MM.1S (cell line): ENCODE measurements at regions not wholly inside any gene's neighbourhood (a gene's known extent, or its start where the extent isn't known, plus 50 kb on each side); places are given as distances from the start of the nearest gene placed in this dataset.

Experiments used
- DNase-seq: peaks from one replicate; pipeline ENCODE4 v3.0.0-alpha.2; 2015
- H2AFZ ChIP-seq: fragments of 300-600 bp; sonication (generic); 2 replicates; pipeline ENCODE4 v1.6.0; 2016; ENCODE audit warnings: antibody characterized with exemption, low read length
- H3F3A ChIP-seq: fragments of 300-600 bp; sonication (generic); 2 replicates; pipeline ENCODE4 v1.6.1; 2016; ENCODE audit warnings: mild to moderate bottlenecking, antibody characterized with exemption, low read length, moderate library complexity, mixed read lengths; ENCODE audit not compliant: insufficient read depth
- H3K27ac ChIP-seq: fragments of 300-600 bp; sonication (generic); 2 replicates; pipeline ENCODE4 v1.5.1; 2016; ENCODE audit warnings: mild to moderate bottlenecking, low read length
- H3K27me3 ChIP-seq: fragments of 300-600 bp; sonication (generic); replicated peaks from 2 replicates; pipeline ENCODE4 v1.6.0; 2016; ENCODE audit warnings: low read length; ENCODE audit not compliant: insufficient read depth
- H3K36me3 ChIP-seq: fragments of 300-600 bp; sonication (generic); replicated peaks from 2 replicates; pipeline ENCODE4 v1.6.1; 2016; ENCODE audit warnings: mild to moderate bottlenecking, low read length, mixed read lengths; ENCODE audit not compliant: insufficient read depth
- H3K4me1 ChIP-seq: fragments of 300-600 bp; sonication (generic); 2 replicates; pipeline ENCODE4 v1.6.1; 2016; ENCODE audit warnings: low read length, mixed read lengths
- H3K4me2 ChIP-seq: fragments of 300-600 bp; sonication (generic); 2 replicates; pipeline ENCODE4 v1.6.0; 2016; ENCODE audit warnings: low read depth, low read length
- H3K4me3 ChIP-seq: fragments of 300-600 bp; sonication (generic); 2 replicates; pipeline ENCODE4 v1.5.1; 2016; ENCODE audit warnings: low read length, mixed read lengths
- H3K79me2 ChIP-seq: fragments of 300-600 bp; sonication (generic); 2 replicates; pipeline ENCODE4 v1.6.1; 2016; ENCODE audit warnings: mixed run types, low read length, mixed read lengths
- H3K9ac ChIP-seq: fragments of 300-600 bp; sonication (generic); 2 replicates; pipeline ENCODE4 v1.6.1; 2016; ENCODE audit warnings: low read length, mixed read lengths
- H3K9me2 ChIP-seq: fragments of 300-600 bp; sonication (generic); replicated peaks from 2 replicates; pipeline ENCODE4 v1.6.1; 2016; ENCODE audit warnings: mild to moderate bottlenecking, low read length, mixed read lengths; ENCODE audit not compliant: insufficient read depth
- H3K9me3 ChIP-seq: fragments of 300-600 bp; sonication (generic); replicated peaks from 2 replicates; pipeline ENCODE4 v1.6.1; 2016; ENCODE audit warnings: mild to moderate bottlenecking, low read length, mixed read lengths; ENCODE audit not compliant: insufficient read depth
- H4K20me1 ChIP-seq: fragments of 300-600 bp; sonication (generic); 2 replicates; pipeline ENCODE4 v1.6.1; 2016; ENCODE audit warnings: mild to moderate bottlenecking, low read length, moderate library complexity, mixed read lengths; ENCODE audit not compliant: insufficient read depth
- CTCF ChIP-seq: fragments of 300-600 bp; sonication (generic); IDR thresholded peaks from 2 replicates; pipeline ENCODE4 v1.5.1; 2016; ENCODE audit warnings: antibody characterized with exemption, low read length, mixed read lengths
- EZH2 ChIP-seq: fragments of 300-600 bp; sonication (generic); optimal IDR thresholded peaks from 2 replicates; pipeline ENCODE3; 2017; ENCODE audit warnings: low read depth, mild to moderate bottlenecking, antibody characterized with exemption, low read length, mixed read lengths
- EZH2phosphoT487 ChIP-seq: fragments of 300-600 bp; sonication (generic); IDR thresholded peaks from 2 replicates; pipeline ENCODE4 v1.6.1; 2018; ENCODE audit warnings: antibody characterized with exemption, low read length

GRCh38 chr10:128714644-128715415 is 588.6 kb upstream of the MKI67 start:
- Histone ChIP-seq H3K79me2 (no peaks in the 10 kb centered on the region), H3K27me3 (no peaks in the 10 kb centered on the region; the same call in 1 of the 2 replicates), H3K9me3 (no peaks in the 10 kb centered on the region), H3K36me3 (no peaks in the 10 kb centered on the region), H3K9ac (no peak overlapping the region), H3K4me2 (no peak overlapping the region), H3F3A (no peaks in the 10 kb centered on the region), H2AFZ (no peak overlapping the region), H3K27ac (no peak overlapping the region), H3K4me1 (no peaks in the 10 kb centered on the region), H3K9me2 (no peaks in the 10 kb centered on the region), H4K20me1 (no peaks in the 10 kb centered on the region), H3K4me3 (no peak overlapping the region)
- no peak for DNase-seq
- TF ChIP-seq EZH2phosphoT487 (no peak), CTCF (no peak), EZH2 (no peak)

GRCh38 chr10:128716181-128716580 is 590.0 kb upstream of the MKI67 start:
- Histone ChIP-seq H2AFZ (no peak overlapping the region), H3K27me3 (no peaks in the 10 kb centered on the region; the same call in 1 of the 2 replicates), H3K4me1 (no peaks in the 10 kb centered on the region), H3K9me2 (no peaks in the 10 kb centered on the region), H3K27ac (no peak overlapping the region), H3F3A (no peaks in the 10 kb centered on the region), H4K20me1 (no peaks in the 10 kb centered on the region), H3K36me3 (no peaks in the 10 kb centered on the region), H3K9ac (no peak overlapping the region), H3K79me2 (no peaks in the 10 kb centered on the region), H3K4me3 (no peak overlapping the region), H3K9me3 (no peaks in the 10 kb centered on the region), H3K4me2 (no peak overlapping the region)
- TF ChIP-seq EZH2 = no peak
- TF ChIP-seq CTCF = no peak
- no peak for TF ChIP-seq EZH2phosphoT487
- DNase-seq = no peak

DNA sequence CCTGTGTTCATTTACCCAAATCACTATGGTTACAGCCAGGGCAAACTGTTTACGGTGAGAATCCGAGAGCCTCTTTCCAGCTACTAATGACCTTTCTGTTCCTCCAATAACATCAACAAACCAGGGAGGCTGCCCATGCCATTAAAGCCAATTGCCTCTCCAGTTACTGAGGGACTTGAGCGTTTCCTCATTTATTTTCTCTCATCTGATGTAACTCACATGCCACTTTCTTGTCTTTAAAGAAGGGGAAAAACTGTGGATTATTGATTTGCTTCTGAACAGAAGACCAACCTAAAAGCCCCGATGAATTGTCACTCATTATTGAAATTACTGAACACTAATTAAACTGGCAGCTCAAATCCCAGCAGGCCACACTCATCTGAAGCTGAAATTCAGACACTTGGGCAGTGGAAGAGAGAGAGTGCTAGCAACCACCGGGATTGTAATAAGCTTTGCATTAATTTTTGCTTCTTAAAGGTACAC is 595.8 kb upstream of the MKI67 start:
- Histone ChIP-seq H2AFZ (no peak overlapping the region), H3K9me2 (no peaks in the 10 kb centered on the region), H4K20me1 (no peaks in the 10 kb centered on the region), H3F3A (peaks cover 14% of the 10 kb centered on the region), H3K27me3 (no peaks in the 10 kb centered on the region), H3K4me2 (no peak overlapping the region), H3K9ac (no peak overlapping the region), H3K4me1 (peaks cover 20% of the 10 kb centered on the region), H3K4me3 (no peak overlapping the region), H3K79me2 (no peaks in the 10 kb centered on the region), H3K9me3 (no peaks in the 10 kb centered on the region), H3K36me3 (no peaks in the 10 kb centered on the region), H3K27ac (no peak overlapping the region)
- DNase-seq = no peak
- TF ChIP-seq EZH2 (no peak), CTCF (no peak), EZH2phosphoT487 (no peak)
